T follicular helper cell (primary cell): ENCODE measurements at regions not wholly inside any gene's neighbourhood (a gene's known extent, or its start where the extent isn't known, plus 50 kb on each side); places are given as distances from the start of the nearest gene placed in this dataset.
"Not testable (repeated sequence)": the region's sequence is repeated elsewhere in the genome, so short reads cannot be mapped to it uniquely, and the experiment has no call there.

Experiments used
- DNase-seq: peaks from one replicate; pipeline ENCODE4 v3.0.0-alpha.2; 2020; ENCODE audit warnings: low read depth

DNA sequence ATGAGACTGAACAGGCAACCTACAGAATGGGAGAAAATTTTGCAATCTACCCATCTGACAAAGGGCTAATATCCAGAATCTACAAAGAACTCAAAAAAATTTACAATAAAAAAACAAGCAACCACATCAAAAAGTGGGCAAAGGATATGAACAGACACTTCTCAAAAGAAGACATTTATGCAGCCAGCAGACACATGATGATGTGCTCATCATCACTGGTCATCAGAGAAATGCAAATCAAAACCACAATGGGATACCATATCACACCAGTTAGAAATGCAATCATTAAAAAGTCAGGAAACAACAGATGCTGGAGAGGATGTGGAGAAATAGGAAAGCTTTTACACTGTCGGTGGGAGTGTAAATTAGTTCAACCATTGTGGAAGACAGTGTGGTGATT is 51.7 kb upstream of the PAXBP1 start:
- DNase-seq: not testable (repeated sequence)

DNA sequence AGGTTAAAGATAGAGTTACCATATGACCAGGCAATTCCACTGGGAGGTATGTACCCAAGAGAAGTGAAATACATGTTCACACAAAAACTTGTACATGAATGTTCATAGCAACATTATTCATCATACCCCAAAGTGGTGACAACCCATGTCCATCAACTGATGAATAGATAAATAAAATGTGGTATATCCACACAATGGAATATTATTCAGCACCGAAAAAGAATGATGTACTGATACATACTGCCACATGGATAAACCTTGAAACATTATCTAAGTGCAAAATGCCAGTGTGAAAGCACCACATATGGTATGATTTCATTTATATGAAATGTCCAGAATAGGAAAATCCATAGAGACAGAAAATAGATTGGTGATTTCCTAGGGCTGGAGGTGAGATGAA is 53.4 kb upstream of the PAXBP1 start:
- no peak for DNase-seq

DNA sequence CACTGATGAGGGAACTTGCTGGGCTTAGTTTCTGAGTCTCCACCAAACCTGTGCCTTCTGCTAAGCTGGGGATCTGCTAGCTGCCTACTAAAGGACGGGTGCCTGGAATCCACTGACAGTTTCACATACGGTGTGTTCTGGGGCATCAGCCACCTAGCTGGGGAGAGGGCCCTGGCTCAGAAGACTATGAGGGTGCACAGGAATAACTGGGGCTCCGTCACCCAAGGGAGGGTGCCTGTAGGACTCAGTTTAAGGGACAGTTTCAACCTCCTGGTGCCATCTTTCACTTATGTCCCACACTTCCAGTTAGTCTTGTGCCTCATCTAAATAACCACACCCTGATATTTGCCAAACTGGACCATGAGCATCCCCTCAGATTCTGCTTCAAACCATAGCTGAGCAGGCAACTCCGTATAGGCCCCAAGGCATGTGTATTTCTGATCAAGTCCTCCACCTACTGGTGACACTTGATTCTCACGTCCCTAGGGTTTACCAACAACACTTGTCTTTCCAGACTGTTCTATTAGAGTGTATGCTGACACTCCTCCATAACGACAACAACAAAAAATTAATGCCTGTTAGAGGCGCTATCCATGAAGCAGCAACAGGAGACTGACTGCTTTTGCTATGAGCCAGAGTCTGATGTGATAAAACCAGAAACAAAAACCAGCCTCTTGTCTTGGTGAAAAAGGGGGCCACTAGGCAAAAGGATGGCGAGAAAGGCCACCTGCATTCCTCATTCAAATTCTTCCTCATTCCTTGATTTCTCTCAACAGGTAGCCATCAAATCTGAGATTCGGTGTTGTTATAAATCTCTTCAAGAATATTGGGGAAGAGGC is 55.0 kb upstream of the PAXBP1 start:
- DNase-seq: peak; percentile 4

DNA sequence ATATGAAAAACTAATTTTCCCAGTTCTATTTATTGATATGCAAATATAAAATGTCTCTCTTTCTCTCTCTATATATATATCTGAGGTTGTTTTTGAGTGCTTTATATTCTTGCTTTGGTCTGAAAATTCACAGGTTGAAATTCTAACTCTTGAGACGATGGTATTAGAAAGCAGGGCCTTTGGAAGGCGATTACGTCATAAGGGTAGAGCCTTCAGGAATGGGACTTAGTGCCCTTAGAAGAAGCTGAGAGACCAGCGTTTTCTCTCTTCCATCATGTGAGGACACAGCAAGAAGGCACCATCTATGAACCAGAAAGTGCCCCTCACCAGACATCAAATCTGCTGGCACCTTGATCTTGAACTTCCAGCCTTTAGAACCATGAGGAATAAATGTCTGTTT is 57.4 kb upstream of the PAXBP1 start:
- DNase-seq: no peak

DNA sequence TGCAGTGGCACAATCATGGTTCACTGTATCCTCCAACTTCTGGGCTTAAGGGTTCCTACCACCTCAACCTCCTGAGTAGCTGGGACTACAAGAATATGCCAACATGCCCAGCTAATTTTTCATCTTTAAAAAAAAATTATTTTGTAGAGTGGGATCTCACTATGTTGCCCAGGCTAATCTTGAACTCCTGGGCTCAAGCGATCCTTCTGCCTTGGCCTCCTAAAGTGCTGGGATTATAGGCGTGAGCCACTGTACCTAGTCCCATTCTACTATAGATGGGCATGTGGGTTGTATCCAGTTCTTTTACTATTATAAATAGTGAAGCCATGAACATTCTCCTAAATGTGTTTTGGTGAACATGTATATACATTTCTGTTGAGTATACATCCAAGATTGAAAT is 57.9 kb upstream of the PAXBP1 start:
- no peak for DNase-seq

DNA sequence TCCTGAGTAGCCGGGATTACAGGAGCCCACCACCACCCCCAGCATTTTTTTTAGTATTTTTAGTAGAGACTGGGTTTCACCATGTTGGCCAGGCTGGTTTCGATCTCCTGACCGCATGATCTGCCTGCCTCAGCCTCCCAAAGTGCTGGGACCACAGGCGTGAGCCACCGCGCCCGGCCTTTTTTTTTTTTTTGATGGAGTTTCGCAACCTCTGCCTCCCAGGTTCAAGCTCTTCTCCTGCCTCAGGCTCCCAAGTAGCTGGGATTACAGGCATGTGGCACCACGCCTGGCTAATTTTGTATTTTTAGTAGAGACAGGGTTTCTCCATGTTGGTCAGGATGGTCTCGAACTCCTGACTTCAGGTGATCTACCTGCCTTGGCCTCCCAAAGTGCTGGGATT is 60.2 kb upstream of the PAXBP1 start:
- DNase-seq: not testable (repeated sequence)

DNA sequence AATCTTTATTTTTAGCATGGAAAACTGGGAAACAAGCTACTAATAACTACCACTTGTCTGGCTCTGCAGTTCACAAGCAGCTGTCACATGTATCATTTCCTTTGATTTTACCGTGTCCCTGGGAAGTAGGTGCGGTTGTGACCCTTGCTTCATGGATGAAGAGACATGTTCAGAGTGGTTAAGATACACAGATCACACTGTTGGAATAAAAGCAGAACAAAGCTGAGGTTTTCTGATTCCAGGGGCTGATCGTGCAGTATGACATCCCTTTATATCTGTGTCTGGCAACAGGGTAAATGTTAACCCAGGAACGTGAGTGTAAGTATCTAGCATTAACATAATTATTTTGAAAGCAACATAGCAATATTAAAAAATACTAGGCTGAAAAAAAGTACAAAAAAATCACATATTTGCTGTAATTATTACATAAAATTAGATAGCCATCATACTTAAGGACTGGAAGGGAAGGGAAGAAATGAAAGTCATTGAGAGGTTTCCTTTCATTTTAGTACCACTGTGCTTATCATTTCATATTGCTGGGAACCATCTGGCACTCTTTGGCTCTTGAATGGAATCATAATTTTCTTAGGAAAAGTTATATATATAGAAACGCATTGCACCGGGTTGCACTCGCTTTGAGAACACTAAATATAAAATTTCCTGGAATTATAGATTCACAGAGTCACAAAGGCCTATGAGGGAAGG is 62.8 kb upstream of the PAXBP1 start:
- DNase-seq: no peak

DNA sequence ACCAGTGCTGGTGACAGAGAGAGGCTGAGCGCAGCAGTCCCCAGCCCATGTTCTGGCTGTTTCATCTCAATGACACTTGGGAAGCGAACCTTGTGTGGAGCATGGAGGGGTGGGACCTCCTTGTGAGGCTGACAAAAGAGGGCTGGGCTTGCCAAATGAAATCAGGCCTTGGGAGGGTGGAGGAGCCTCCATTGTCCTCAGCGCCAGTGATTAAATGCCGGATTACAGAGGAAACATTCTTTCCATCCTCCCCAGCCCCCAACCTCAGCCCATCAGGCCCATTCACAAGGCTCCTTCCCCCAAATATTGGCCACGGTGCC is 63.3 kb upstream of the PAXBP1 start:
- DNase-seq: no peak

DNA sequence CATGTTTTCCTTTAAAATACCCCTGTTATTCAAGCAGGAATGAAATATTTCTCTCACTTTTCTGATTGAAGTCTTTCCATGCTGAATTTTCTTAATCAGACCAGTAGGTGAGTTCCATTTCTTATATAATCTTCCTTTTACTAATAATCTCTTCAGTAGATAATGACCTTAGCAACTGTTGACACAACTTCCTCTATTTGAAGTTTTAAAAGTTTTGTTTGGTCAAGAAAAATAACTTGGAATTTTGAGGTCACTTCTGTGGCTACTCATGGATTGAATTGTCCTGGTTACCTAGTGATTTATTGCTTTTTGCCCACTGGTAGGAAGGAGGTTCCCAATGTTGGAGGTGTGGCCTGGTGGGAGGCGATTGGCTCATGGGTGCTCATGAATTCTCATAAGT is 70.6 kb upstream of the PAXBP1 start:
- no peak for DNase-seq

DNA sequence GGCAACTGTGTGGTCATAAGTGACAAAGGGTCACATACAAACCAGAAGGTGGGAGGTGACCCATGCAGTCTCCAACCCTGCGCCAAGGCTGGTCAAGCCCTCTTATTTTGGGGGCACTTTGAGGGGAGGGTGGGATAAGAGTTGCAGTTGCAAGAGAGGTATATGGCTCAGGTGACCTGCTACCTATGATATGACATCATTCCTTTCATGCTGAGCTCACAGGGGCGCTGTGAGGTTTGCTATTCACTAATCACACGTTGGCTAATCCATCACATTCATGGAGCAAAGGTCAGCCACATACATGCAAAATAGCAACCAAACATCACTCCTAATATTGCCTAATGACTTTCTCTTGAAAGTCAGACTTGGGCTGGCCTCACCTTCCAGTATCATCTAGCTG is 72.0 kb upstream of the PAXBP1 start:
- DNase-seq: no peak

DNA sequence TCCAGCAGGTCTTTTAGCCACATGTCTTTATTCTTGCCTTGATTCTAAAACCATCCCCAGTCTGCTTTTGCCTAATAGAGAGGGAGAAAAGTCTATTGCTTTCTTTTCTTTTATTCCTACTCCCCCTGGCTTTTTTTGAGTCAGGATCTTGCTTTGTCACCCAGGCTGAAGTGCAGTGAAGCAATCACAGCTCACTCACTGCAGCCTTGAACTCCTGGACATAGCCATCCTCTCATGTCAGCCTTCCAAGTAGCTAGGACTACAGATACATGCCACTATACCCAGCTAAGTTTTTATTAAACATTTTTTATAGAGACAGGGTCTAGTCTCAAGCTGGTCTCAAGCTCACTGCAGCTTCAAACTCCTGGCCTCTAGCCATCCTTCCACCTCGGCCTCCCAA is 72.5 kb upstream of the PAXBP1 start:
- no peak for DNase-seq

DNA sequence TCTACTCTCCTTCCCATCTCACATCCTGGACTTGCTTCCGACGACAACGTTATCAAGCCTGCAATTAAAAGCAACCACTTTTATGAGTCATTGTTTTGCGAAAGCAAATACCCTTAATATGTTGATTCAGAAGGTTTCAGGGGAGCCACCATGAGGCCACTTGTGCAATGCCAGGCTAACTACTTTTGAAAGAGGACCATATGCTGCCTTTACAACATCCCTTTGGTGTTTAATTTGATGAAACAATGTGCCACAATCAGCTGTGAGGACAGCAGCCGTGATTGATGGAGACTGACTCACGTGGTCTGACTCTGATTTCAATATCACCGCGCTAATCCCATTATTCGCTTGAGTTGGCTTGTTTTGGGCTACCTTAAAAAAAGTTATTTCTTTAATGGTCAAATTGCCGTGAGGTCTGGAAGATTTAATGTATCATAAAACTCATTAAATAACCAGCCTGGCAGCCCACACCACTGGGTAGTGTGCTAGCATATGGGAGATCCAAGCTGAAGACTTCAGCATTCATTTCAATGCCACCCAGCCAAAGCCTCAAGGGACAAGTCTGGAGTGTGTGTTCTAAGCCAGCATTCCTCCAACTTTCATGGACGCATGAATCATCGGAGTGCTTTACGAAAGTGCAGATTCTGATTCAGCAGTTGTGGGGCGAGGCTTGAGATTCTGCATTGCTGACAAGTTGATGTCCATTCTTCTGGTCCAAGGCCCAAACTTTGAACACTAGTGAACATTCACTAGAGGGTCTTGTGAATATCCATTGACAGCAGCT is 73.3 kb upstream of the PAXBP1 start:
- DNase-seq: no peak

DNA sequence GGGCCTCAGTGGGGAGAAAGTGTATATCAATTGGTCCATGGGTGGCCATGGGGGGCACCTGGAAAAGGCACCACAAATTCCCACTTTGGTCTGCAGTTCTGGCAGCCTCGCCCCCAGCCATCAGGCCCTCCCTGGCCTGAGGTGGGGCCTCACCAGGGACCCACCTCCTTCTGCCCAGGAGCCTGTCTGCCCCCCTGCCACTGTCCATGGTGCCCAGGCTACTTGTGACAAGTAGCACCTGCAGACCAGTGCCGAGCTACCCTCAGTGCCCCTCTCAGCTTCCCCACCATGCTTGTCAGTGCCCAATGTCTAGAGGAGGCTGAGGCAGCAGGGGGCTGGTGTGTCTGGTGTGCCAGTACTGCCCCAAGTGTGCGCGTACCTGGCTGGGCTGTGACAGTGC is 87.1 kb upstream of the PAXBP1 start:
- no peak for DNase-seq

DNA sequence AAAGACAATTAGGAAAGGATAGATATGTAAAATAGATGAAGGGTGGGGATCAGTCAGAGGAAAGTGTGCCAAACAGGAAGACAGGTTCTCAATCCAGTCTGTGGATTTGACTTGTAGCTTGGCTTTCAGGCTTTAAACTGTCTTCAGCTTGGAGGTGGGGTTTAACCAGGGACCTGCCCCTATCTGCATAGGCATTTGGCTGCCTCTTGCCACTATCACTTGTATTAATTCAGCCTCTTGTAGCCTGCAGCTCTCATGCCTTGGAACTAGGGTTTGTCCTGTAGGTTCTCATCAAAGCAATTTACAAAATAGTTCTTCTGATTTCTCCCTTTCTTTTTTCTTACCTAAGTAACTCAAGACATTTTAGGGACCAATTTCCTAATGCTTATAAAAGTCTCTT is 88.8 kb upstream of the PAXBP1 start:
- DNase-seq: no peak

DNA sequence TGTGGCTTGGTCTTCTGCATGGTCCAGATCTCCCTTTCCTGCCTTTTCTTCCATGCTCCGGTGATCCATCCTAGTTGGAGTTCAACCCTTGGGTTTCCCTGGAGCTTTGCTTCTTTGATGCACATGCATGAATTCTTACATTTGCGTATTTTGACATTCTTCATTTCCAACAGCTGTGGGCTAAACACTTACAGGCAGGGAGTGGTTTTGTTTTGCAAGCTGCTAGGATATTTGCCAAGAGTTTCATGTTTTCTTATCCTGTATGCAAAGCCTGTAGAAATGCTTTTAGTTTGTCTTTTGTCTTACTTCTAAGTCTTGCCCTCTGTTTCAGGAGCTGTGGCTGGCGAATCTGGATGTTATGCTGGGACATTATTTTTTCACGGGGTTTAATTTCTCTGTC is 90.3 kb upstream of the PAXBP1 start:
- no peak for DNase-seq

DNA sequence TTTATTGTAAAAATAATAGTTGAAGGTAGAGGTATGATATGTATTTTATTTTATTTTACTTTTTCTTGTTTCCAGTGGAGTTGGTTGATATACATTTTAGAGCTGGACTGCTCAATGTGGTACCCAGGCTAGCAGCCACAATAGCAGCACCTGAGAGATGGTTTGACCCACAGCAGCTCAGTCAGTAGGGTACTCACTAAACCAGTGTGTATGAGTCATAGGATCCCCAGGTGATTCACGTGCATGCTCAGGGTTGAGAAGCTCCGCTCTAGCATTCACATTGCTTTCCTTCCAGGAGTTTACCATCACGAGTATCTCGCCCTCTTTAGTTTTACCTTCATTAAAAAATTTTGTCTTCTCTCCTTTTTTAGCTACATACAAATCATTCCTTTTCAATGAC is 96.0 kb upstream of the PAXBP1 start:
- no peak for DNase-seq

DNA sequence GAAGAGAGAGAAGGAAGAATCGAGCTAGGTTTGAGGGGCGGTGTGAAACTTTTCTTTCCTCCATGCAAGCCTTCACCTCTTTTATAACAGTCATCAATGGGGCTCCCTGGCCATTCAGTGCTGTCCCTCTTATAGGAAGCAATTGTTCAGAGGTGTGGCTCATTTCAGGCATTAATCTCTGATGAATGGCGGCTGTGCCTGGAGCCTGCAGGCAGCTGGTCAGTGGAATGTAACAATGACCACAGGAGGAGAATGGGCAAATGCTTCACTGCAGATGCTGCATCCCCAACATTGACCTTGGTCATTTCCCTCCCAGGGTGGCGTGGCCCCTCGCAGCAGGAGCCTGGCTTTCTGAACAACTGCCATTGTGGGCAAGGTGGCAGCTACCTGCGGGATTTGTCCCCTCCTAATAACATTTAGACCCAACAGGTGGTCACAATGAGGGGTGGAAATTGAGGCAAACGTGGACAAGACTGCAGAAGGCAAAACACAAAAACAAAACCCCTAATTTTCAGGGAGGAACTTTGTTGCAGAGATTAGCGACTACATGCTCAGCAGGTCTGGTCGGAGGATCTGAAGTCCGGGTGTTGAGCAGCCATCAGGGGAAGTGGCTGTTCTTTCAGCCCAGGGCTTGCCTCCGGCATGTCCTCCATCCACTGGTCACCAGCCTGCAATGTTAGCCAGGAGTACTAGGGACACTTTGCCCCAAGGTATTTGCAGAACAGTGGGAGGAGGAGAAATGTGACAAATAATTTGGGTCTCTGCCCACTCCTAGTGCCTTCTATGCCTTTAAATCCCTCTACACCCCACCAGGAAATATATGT is 97.3 kb upstream of the PAXBP1 start:
- DNase-seq: no peak

DNA sequence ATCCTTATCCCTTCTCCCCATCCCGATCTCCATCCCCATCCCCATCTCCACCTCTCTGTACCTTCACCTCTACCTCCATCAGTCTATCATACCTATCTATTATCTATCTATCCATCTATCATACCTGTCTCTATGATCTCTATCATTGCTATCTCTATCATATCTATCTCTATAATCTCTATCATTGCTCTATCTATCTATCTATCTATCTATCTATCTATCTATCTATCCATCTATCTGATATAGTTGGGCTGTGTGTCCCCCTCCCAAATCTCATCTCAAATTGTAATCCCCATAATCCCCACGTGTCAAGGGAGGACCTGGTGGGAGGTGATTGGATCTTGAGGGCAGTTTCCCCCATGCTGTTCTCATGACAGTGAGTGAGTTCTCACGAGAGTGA is 97.9 kb upstream of the PAXBP1 start:
- no peak for DNase-seq

DNA sequence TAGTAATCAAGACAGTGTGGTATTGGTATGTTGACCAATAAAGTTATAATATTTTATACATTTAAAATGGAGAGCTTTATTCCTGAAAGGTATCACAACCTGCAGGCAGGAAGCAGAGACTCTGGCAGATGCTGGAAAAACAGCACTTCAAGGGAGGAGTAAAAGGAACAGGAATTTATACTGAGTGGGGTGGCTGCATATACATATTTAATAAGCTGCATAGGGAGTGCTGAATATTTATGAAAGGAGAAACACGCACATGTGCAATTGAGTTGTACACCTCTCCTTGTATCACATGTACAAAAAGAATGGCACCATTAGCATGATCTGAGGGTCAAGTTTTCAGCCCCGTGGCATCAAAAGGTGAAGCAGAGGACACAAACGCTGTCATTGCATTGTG is 104.9 kb upstream of the PAXBP1 start:
- DNase-seq: no peak

DNA sequence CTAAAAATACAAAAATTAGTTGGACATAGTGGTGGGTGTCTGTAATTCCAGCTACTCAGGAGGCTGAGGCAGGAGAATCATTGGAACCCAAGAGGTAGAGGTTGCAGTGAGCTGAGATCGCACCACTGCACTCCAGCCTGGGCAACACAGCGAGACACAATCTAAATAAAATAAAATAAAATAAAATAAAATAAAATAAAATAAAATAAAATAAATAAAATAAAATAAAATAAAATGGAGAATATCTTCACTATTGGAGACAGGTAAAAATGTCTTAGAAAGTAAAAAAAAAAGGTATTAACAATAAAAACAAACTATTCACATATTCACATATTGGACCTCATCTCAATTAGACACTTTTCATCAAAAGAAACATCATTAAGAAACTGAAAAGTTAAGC is 106.3 kb upstream of the PAXBP1 start:
- DNase-seq: not testable (repeated sequence)

DNA sequence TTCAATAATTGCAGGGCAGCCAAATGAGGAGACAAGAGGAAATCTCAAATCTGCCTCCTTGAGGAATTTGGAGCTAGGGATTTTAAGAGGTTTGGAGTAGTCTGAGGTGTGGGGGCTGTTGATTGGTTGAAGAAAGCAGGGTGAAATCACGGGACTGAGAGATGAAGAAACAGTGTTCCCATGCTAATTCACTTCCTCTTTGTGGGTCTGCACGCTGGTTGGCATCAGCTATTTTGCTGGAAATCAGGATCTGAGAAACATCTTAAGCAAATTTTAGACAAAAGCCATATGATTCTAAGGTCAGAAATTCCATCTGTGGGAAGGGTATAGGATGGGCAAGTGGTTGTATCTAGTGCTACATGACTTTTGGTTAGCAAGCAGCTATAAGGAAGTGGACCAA is 107.1 kb upstream of the PAXBP1 start:
- no peak for DNase-seq

DNA sequence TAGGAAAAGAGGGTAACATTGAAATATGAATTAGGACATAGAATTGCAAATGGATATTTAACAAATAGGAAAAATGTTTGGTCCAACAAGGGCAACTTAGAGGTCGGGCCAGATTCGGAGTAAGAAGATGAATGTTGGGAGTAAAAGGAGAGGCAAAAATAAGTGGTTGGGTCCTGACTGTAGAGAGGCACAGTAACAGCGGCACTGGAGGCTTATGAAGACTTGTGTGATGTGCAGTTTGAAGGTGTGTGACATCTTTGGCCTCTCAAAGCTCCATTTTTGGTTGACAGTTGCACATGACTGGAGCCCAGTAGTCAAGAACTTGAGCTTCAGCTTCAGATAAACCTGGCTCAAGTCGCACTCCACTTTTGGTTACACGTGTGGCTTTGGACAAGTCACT is 109.9 kb upstream of the PAXBP1 start:
- no peak for DNase-seq
